ENCODE measurements at regions not wholly inside any gene's neighbourhood (a gene's known extent, or its start where the extent isn't known, plus 50 kb on each side); places are given as distances from the start of the nearest gene placed in this dataset.

DNA sequence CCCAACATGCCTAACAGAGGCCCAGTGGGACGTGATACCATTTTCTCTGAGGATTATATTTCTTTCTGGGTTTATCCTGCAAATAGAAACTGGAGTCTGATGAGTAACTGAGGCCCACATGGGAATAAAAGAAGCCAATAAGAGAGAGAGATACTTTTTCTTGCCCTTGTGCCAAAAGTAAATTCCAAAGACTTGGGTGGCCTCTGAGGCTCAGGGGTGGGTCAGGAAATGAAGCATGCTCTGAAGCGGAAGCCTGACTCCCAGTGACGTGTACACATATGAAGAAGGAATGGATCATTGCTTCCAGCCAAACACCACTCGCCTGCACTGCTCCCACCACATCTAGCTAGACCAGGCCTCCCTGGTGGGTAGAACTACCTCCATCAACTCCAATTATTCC is 273.6 kb upstream of the NCKAP5 start:
- TF ChIP-seq, protein P1, sequence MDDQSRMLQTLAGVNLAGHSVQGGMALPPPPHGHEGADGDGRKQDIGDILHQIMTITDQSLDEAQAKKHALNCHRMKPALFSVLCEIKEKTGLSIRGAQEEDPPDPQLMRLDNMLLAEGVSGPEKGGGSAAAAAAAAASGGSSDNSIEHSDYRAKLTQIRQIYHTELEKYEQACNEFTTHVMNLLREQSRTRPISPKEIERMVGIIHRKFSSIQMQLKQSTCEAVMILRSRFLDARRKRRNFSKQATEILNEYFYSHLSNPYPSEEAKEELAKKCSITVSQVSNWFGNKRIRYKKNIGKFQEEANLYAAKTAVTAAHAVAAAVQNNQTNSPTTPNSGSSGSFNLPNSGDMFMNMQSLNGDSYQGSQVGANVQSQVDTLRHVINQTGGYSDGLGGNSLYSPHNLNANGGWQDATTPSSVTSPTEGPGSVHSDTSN (IDR thresholded peaks at IDR 0.05): peak; percentile 66
- TF ChIP-seq POLR2AphosphoS5 (IDR thresholded peaks at IDR 0.05; ENCODE audit: low read depth, low read length) (no peak; the same call in 1 of the 2 replicates), TAF1 (IDR thresholded peaks at IDR 0.05; ENCODE audit: borderline replicate concordance, low read depth, low read length) (no peak)
- TF ChIP-seq, protein P2, sequence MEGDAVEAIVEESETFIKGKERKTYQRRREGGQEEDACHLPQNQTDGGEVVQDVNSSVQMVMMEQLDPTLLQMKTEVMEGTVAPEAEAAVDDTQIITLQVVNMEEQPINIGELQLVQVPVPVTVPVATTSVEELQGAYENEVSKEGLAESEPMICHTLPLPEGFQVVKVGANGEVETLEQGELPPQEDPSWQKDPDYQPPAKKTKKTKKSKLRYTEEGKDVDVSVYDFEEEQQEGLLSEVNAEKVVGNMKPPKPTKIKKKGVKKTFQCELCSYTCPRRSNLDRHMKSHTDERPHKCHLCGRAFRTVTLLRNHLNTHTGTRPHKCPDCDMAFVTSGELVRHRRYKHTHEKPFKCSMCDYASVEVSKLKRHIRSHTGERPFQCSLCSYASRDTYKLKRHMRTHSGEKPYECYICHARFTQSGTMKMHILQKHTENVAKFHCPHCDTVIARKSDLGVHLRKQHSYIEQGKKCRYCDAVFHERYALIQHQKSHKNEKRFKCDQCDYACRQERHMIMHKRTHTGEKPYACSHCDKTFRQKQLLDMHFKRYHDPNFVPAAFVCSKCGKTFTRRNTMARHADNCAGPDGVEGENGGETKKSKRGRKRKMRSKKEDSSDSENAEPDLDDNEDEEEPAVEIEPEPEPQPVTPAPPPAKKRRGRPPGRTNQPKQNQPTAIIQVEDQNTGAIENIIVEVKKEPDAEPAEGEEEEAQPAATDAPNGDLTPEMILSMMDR (IDR thresholded peaks at IDR 0.05): no peak
